ENCODE measurements at regions not wholly inside any gene's neighbourhood (a gene's known extent, or its start where the extent isn't known, plus 50 kb on each side); places are given as distances from the start of the nearest gene placed in this dataset.

- TF ChIP-seq POLR2A (IDR thresholded peaks at IDR 0.05) (no peak), CTCF (IDR thresholded peaks at IDR 0.05) (no peak)
- intact Hi-C loops (cut with DNase I; ENCODE audit: low total_unique reads) = no loop called here
- no peak for DNase-seq (ENCODE audit: low spot score in 2 of 2)
- no peak overlapping the region for H3K4me3 ChIP-seq (ENCODE audit: low read depth, poor library complexity, severe bottlenecking)
- WGBS, 2 donors = 95 to 97% methylated on average over 8 of the region's 8 CpGs
These were observed 791.9 kb downstream of the FAT4 start for GRCh38 chr4:126106658-126107057.

DNA sequence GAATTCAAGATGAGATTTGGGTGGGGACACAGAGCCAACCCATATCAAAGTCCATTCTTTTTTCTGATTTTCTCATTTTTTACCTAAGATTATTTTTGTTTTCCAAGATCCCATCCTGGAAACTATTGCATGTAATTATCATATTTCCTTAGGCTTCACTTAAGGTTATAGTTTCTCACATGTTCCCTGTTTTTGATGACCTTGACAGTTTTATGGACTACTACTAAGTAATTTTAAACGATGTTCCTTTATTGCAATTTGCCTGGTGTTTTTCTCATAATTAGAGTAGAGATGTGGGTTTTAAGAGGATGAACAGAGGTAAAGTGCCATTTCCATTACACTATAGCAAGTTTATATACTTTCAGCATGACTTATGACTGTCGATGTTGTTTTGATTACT lies 795.1 kb downstream of the FAT4 start:
- TF ChIP-seq CTCF (IDR thresholded peaks at IDR 0.05) (no peak), POLR2A (IDR thresholded peaks at IDR 0.05) (no peak)
- intact Hi-C loops (cut with DNase I; ENCODE audit: low total_unique reads) = no loop called here
- no peak overlapping the region for H3K4me3 ChIP-seq (ENCODE audit: low read depth, poor library complexity, severe bottlenecking)
- DNase-seq (ENCODE audit: low spot score in 2 of 2) = no peak
- 73 to 83% methylated on average over 2 of the region's 2 CpGs for WGBS, 2 donors

DNA sequence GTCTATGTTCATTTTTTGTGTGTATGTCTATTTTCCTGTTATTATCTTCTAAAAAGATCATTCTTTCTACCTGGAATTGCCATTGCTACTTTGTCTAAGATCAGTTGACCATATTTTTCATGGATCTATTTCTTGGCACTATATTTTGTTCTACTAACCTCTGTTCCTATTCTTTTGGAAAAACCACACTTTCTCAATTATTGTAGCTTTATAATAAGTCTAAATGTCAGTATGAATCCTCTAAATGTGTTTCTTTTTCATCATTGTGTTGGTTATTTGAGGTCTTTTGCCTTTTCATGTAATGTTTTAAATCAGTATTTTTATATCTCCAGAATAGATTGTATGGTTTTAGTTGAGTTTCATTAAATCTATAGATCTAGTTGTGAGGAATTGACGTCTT lies 798.3 kb downstream of the FAT4 start:
- intact Hi-C loops (cut with DNase I; ENCODE audit: low total_unique reads) = no loop called here
- DNase-seq (ENCODE audit: low spot score in 2 of 2) = no peak
- WGBS, 2 donors = 87 to 92% methylated on average over 1 of the region's 1 CpG
- no peak for TF ChIP-seq CTCF (IDR thresholded peaks at IDR 0.05)
- TF ChIP-seq POLR2A (IDR thresholded peaks at IDR 0.05) = no peak
- H3K4me3 ChIP-seq (ENCODE audit: low read depth, poor library complexity, severe bottlenecking) = no peak overlapping the region

GRCh38 chr4:126123611-126124325 lies 809.0 kb downstream of the FAT4 start:
- DNase-seq (ENCODE audit: low spot score in 2 of 2) = no peak
- TF ChIP-seq POLR2A (IDR thresholded peaks at IDR 0.05) (no peak), CTCF (IDR thresholded peaks at IDR 0.05) (no peak)
- intact Hi-C loops (cut with DNase I; ENCODE audit: low total_unique reads) = no loop called here
- WGBS, 2 donors = 42% methylated on average over 1 of the region's 1 CpG
- no peak overlapping the region for H3K4me3 ChIP-seq (ENCODE audit: low read depth, poor library complexity, severe bottlenecking)

GRCh38 chr4:126124818-126125217 lies 810.1 kb downstream of the FAT4 start:
- no peak for TF ChIP-seq POLR2A (IDR thresholded peaks at IDR 0.05)
- no peak for TF ChIP-seq CTCF (IDR thresholded peaks at IDR 0.05)
- intact Hi-C loops (cut with DNase I; ENCODE audit: low total_unique reads) = no loop called here
- DNase-seq (ENCODE audit: low spot score in 2 of 2) = no peak
- 14 to 19% methylated on average over 1 of the region's 1 CpG for WGBS, 2 donors
- H3K4me3 ChIP-seq (ENCODE audit: low read depth, poor library complexity, severe bottlenecking) = no peak overlapping the region

DNA sequence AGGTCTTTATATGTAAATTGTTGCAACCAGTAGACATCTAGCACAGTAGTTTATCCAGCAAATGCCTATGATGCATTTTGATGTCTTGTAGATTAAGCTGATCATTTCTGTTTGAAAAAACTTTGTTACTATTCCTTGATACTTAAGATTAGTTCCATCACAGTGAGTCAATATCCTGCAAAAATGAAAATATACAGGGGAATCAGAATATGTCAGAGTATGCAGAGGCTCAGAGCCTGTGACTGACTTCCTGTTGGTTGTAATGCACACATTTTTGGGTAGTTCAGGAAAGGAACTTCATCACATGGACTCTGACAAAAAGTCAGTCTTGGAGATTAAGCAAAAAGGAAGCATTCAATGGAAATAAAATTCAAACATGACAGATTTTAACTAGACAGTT lies 815.5 kb downstream of the FAT4 start:
- no peak for DNase-seq (ENCODE audit: low spot score in 2 of 2)
- intact Hi-C loops (cut with DNase I; ENCODE audit: low total_unique reads) = no loop called here
- no peak overlapping the region for H3K4me3 ChIP-seq (ENCODE audit: low read depth, poor library complexity, severe bottlenecking)
- no peak for TF ChIP-seq POLR2A (IDR thresholded peaks at IDR 0.05)
- no peak for TF ChIP-seq CTCF (IDR thresholded peaks at IDR 0.05)

Measured in lower leg skin (tissue), 4 donors.